NCI-H510A treated with DMSO at 0.1 percent for 48 hours (cell line): ENCODE measurements at regions not wholly inside any gene's neighbourhood (a gene's known extent, or its start where the extent isn't known, plus 50 kb on each side); places are given as distances from the start of the nearest gene placed in this dataset.
A peak's percentile ranks its signal among the peaks of the same experiment; 100 is the strongest.

Experiments
- DNase-seq: peaks from one replicate; lab custom pipeline; 2025; lab: John Stamatoyannopoulos, UW

DNA sequence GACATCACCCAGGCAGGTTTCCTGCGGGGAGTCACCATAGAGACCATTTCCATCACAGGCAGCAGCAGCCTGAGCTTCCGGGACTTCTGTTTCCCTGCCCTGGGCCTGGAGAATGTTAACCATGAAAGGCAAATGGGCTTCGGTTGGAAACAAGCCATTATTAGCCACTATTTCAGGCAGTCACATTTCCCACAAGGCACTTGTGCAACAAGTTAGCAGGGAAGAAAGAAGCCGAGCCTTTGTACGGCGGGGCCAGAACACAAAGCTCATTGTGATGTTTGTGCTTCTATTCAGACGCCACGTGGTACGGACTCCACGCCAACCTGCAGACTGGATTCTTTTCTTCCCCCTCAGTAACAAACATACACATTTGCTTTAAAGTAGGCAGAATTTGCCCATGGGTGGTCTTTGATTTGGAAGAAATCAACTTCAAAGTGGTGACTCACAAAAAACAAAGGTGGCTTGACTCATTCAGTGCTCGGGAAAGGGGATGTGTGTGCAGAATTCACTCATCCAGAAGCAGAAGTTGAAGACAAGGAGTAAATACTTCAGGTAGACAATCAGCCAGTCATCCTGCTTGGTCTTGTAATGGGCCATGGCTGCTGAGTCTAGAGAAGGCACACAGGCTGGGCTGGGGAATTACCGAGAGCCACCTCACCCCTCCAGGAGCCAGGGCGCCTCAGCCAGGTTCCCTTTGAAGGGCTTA is 154.2 kb upstream of the PRMT8 start:
- no peak for DNase-seq

DNA sequence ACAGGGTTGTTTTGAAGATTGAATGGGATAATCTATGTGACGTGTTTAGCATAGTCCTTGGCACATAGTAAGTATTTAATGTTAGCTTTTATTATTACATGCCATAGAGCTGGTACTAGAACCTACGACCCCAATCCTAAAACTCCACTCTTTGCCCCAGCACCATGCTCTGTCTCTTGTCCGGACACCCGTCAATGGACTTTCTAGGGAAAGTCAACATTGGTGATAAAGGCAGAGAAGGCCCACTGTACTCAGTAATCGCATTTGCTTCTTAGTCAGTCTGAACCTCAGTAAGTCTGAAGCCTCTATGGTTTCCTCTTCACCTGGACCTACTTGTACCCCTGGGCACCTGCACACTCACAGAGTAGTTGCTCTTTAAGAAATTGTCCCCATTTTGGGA is 153.1 kb upstream of the PRMT8 start:
- DNase-seq = no peak

DNA sequence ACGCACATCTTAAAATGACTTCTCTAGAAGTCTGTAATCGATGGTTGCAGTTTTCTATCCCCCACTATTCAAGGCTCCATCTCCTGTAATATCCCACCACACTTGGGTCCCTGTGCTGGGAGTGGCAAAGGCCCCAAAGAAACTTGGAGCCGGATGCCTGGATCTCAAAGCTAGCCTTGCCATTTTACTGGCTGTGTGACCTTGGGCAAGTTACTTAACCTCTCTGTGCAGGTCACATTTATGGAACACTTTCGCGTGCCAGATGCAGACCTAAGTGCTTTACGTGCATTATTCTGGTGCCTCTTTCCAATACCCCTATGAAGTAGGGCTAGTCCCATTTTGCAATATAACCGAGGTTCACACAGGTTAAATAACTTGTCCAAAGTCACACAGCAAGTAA is 151.8 kb upstream of the PRMT8 start:
- DNase-seq = no peak

DNA sequence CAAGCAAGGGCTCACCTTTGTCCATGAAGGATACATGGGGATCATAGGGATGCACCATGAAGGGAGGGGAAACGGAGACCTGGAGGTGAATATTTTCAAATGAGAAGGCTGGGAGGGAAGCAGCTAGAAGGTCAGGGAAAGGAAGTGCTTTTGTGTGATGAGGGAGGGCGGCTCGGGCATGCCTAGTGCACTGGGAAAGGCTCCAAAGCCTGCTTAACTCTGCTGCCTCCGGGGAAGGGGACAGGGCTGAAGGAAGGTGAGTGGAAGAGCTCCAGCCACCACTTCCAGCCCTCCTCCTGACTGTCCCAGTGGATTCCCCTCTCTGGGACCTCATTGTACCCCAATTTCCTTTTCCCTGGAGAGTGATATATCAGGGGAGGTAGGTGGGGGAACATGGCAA is 149.4 kb upstream of the PRMT8 start:
- peak; percentile 61 for DNase-seq

DNA sequence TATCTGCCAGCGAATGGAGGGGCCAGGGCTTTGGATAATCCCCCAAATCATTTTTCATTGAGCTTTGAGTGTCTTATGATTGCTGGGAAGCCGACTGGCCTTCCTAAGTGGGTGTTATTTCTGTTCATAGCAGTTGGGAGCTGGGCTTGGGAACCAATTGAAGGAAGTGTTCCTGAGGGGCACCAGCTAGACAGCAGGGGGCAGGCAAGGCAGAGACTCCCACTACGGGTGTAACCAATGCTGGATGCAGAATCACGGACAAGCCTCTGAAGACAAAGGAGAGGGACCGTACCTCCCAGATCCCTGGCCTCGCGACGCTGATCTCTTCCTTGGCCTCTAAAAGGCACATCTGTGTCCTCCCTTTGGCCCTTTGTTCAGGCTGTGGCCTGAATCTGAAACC is 149.0 kb upstream of the PRMT8 start:
- DNase-seq = peak; percentile 78

DNA sequence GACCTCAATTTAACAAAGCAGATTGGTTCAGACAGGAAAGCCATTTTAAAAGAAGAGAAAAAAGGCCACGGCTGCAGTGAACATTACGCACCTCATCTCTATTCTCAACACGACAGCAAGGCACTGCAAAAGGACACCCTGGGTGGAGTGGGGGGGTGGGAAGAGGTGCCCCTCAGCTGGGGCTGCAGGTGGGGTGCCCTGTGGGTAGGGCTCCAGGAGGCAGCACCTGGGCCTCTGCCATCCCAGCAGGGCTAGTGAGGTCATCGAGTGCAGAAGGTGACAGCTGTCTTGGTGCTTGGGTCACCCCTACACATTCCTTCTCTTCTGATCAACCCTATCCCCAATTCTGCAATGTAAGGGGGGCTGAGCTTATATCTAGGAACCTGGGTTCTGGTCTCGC is 142.9 kb upstream of the PRMT8 start:
- DNase-seq = no peak

DNA sequence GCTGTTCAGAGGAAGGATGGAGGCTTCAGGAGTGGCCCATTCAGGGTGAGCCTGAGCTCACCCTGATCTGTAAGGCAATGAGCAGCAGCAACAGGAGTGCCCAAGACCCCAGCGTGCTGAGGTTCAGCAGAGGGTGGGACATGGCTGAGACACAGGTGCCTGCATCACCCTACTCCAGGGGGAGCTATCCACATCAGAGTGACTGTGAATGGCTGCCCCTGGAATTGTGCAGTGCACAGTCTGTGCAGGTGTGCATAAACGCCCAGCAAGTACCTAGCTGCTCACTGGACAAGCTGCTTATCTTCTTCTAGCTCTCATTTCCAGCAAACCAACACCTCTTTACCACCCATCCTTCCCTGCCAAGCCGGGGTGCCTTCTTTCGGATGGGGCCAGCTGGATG is 140.6 kb upstream of the PRMT8 start:
- peak; percentile 29 for DNase-seq

DNA sequence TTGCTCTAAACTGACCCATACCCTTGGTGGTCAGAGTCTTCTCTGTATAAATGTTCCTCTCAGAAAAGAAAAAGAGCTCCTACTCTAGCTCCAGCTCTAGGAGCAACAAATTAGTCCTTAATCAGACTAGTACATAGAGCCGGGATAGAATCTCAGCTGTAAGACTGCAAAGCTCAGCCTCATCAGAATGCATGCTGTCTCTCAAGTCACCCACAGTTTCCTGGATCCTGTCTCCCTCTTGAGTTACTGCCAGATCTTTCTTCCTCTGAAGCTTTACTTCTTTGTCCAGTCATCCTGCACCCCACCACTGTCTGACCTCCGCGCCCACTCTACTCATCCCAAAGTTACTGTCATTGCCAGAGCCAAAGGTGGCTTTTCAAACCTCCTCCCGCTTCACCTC is 139.3 kb upstream of the PRMT8 start:
- DNase-seq = no peak

DNA sequence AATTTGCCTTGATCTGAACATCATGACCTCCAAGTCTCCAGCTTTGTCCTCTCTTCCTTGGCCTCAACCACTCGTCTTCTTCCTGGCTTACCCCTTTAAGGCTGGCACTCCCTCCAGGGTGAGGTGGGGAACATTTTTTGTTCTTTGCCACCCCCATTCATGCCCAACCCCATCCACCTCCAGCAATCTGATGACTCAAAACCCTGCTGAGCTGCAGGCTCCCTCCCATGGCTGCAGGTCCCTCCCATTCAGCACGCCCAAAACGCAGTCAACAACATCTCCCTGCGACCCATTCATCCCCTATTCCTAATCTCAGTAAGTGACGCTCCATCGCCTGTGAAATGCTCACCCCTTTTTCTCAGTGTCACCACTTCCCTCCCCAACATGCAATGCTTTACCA is 138.8 kb upstream of the PRMT8 start:
- DNase-seq = no peak

DNA sequence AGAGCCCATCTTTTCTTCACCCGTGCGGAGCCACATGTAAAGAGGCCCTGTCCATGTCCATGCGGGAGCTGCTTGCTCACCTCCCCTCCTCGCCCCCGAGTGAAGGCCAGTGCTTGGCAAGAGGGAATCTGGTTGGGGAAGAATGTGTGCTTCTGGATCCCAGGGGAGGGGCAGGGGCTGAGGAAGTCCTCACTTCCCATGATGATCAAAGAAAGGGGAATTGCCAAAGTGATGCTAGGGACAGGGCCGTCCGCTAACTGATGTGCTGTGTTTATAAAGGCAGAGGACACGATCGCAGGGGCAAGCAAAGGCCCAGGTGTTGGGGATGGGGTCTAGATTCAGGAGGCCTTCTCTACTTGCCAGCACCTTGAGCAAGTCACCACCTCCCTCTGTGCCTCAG is 137.4 kb upstream of the PRMT8 start:
- DNase-seq = no peak

DNA sequence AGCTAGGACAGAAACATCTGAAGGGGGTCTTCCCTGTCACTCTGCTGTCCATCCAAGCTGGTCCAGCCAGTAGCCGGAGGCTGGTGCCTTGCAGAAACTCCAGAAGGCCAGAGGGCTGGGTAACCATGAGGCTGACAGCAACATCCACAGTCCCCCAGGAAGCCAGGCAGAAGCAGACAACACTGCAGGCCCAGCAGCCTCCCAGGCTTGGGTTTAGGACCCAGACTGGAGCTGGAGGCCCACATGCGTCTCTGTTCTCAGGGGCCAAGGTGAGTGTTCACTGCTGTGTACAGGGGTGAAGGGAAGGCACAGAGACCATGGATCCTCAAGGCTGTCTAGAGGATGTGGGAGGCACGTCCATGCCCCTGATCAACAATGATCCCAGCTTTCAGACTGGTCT is 136.4 kb upstream of the PRMT8 start:
- DNase-seq = no peak

DNA sequence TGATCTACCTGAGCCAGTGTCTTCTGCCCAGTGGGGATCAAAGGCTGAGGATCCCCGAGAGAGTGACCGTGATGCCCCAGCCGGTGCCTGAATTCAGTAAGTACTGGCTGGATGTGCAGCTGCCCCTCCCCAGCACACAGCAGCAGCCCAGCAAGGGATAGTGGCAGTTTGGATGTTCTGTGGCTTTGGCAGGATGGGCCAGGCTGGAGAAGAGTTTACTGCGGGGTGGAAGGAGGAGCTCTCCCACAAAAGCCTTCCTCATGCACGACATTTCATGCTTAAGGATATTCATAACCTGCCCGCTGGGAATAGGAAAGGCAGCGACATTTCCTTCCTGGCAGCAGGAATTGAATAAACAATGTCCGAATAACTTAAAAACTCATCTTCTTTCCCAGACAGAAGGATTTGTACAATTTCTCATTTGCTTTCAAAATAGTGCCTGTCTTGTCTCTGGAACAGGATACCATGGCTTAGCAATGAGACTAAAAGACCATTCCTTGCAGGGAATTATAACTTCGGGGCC is 135.6 kb upstream of the PRMT8 start:
- no peak for DNase-seq

DNA sequence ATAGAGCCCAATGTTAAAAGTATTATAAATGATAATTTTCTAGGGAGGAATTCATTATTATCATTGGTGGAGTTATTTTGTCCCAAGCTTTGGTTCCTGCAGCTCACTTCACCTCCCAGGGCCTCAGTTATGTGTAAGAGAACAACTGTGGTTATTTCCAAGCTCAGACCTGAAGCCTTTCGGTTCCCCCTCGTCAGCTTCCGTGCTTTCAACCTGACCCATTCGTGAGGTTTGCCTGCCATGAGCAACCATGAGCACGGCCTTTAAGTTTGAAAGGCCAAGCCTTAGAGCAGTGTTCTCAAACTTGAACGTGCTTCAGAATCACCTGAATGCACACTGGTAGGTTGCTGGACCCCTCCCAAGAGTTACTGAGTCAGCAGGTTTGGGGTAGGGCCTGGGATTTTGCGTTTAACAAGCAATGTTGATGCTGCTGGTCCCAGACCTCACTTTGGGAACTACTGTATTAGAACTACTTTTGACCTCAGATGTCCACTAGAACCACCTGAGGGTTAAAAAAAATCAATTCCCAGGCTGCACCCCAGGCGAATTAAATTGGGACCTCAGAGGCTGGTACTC is 133.0 kb upstream of the PRMT8 start:
- DNase-seq = no peak

DNA sequence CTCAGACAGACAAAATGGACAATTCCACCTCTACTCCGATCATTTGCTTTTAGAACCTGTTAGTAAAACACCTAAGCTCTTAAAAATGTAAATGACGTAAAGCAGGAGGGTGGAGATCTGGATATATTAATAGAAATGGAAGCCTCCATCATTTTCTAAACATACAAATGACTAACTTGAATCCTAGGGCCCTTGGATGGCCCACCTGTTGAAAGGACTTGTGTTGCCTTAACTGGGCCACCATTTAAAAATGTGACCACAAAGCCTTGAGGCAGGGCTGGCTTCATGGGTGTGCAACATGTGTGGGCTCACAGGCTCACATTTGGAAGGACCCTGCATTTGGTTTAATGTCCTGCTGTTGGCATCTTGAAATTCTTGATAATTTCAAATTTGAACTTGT is 131.5 kb upstream of the PRMT8 start:
- no peak for DNase-seq

DNA sequence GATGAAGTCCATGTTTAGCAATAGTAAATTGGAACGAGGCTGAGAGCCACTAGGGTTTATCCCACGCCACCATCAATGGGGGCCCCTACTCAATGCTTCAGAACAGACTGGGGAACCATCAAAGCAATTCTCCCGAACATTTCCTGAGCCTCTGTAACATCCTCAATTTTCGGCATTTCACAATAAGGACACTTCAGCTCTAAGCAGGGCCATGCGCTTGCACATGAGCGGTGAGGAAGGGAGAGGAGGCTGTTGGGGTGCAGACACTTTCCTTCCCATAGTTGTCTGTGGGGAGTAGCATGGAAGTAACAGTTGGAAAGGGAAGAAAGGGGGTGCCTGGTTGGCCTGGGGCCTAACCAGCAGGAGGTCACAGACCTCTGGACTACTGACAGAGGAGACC is 129.9 kb upstream of the PRMT8 start:
- DNase-seq = no peak

DNA sequence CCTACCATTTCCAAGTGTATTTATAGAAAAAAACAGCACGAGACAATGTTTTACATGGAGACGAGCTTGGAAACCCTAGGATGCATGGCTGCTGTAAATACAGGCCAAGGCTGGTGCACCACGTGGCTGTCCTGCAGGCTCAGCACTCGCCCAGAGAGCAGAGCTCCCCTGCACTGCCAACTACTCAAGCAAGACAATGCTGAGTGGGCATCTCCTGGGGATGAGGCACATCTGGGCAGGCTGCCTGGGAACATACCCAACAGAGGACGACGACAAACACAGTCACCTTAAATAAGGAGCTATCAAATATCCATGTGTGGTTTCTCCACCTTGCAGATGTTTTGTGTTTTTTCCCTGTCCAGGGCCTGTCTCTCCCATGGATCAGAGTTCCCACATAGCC is 128.3 kb upstream of the PRMT8 start:
- peak; percentile 82 for DNase-seq

DNA sequence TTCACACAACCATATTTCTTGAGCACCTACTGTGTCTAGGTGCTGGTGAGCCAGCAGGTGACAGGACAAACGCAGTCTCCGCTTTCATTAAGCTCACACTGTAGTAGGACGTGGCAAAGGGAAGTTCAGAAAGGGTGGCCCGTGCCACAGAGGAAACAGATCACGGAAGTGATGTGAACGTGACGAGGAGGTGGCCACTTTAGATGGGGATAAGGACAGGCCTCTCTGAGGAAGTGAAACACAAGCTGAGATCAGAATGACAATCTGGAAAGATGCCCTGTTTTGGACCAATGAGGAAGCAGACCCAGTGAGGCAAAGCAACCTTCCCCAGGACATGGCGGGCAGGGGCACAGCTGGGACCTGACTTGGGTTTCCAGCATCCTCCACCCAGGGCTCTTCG is 127.4 kb upstream of the PRMT8 start:
- DNase-seq = no peak

DNA sequence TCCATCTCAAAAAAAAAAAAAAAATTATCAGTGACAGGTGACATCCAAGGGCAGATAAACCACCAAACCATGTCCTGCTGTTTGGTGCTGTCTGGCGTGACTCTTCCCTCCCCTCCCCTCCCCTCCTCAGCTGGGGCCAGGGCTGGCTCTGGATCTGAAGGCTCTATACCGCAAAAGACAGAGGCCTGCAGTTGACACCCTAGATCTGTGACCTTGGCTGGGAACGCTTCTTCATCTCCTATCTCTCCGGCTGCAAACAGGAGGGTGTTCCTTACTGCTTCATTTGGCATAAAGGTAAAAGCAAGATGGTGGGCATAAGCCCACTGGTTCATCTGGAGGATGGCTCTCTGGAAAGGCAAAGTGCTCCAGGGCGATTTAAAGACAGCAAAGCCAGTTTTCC is 126.8 kb upstream of the PRMT8 start:
- DNase-seq = peak; percentile 15

DNA sequence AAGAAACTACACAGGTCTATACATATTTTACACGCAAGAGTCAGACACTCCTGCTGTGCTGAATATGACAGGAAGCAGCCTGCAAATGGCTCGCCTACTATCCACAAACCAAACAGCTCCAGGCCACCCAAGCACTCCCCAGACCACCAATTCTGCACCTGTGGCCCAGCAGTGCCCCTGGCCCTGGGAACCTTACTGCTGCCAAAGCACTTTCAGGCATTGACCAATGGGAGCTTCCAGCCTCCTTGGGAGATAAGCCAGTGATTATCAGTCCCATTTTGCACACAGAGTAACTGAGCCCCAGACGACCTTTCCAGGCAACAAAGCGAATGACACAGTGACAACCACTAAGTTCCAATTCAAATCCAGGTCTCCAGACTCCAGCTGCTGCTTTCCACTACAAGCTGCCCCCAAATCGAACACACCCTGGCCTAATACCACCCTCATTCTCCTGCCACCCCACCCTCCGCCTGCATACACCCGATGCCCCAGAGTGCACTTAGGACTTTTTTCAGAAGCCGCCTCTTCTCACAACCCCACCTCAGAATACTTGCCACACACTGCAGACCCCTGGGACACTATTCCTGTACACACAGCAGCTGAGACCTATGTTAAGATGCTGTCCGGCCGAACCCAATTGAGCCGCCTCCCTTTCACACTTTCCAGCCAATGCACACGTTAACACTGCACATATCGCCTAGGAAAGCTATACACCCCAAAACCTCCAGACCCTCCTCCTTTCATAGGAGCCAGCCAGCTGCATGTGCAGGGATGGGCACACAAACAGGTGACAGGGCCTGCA is 126.1 kb upstream of the PRMT8 start:
- DNase-seq = no peak

DNA sequence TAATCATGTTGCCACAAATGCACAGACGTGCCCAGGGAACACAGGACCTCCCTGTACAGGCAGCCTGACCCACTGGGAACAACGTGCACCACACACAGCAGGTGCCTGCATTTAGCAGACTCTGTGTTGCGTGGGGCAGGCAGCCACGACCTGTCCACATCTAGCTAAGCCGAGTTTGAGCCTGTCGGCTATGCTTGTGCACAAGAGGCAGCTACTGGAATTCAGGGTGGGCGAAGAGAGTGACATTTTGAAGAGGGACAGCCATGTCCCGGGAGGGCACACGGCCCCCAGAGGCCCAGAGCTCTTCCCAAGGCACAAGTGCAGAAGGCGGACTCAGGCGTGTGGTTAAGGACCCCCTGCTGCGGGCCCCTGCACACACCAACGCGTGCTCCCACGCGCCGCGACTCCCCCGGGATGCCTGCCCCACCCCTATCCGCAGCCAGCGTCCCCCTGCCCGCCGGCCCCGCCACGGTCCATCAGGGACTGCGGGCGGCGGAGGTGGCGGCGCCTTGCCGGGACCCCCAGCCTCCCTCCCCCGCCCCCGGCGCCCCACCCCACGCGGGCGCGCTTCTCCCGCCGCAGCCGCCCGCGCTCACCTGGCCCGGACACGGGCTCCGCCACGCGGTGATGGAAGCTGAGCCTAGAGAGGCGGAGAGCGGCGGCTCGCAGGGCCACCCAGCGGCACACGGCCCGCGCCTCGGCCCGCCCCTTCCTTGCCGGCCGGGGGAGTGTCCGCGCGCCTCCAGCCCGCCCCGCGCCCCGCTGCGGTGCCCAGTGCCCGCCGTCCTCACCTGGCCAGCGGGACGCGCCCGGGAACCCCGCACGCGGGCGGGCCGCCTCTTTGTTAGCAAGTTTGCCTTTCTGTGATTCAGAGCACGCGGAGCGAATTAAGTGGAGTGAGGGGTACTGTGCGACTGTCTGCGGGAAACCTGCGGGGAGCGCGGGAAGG is 125.3 kb upstream of the PRMT8 start:
- peak; percentile 52 for DNase-seq

DNA sequence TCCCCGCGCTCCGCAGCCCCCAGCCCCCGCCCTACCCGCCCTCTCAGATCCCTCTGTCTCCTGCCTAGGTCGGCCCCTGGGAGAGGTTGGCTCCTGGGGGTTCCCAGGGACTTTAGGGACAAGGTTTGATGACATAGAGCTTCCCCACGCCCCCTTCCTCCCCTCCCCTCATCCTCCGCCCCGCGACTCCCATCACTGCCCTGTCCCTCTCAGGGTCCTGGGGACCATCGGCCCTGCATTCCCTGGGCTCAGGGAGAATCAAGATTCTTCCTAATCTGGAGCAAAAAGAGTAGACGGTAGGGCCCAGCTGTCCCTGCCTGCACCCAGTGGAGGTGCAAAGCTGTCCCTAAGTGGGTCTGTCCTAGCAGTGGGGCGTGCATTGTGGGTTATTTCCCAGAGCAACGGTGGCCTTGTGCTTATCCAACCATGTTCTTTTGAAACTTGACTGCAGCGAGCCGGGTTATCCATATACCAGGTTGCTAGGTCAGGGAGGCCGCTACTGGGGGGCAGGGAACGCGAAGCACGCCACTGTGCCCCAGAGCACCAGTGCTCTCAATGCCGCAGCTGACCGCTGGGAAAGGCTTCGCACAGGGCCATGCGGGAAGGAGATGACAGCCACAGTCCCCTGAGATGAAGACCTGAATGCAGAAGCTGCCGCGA is 124.4 kb upstream of the PRMT8 start:
- no peak for DNase-seq
